PFSK-1 (cell line): ENCODE measurements at regions not wholly inside any gene's neighbourhood (a gene's known extent, or its start where the extent isn't known, plus 50 kb on each side); places are given as distances from the start of the nearest gene placed in this dataset.

ENCODE experiments used
- FOXP2 ChIP-seq: optimal IDR thresholded peaks from 2 replicates; pipeline ENCODE3; 2011; ENCODE audit warnings: borderline replicate concordance, control low read depth, inconsistent platforms; ENCODE audit not compliant: insufficient read depth; ENCODE audit errors: extremely low read length, extremely low read depth
- POLR2AphosphoS5 ChIP-seq: IDR thresholded peaks from 2 replicates; pipeline ENCODE4 v1.6.1; 2012; ENCODE audit warnings: low read depth, mild to moderate bottlenecking, control low read depth, low read length, moderate library complexity
- REST ChIP-seq, 2 experiments: IDR thresholded peaks; 2 replicates each; pipeline versions ENCODE4 v1.6.1 to v1.8.0; 2011 to 2012; ENCODE audit warnings: low read depth in 2 of 2, low read length in 2 of 2, control low read depth in 1 of 2, inconsistent platforms in 1 of 2, mild to moderate bottlenecking in 1 of 2, moderate library complexity in 1 of 2; ENCODE audit not compliant: insufficient read depth in 1 of 2
- SIN3A ChIP-seq: IDR thresholded peaks from 2 replicates; pipeline ENCODE4 v1.6.1; 2012; ENCODE audit warnings: mild to moderate bottlenecking, low read length, moderate library complexity, borderline replicate concordance; ENCODE audit not compliant: insufficient read depth
- TAF1 ChIP-seq: IDR thresholded peaks from 2 replicates; pipeline ENCODE4 v1.6.1; 2012; ENCODE audit warnings: low read length, control low read depth, borderline replicate concordance; ENCODE audit not compliant: insufficient read depth

- TF ChIP-seq FOXP2 (no peak), POLR2AphosphoS5 (no peak), REST (IDR thresholded peaks at IDR 0.05; ENCODE audit: insufficient read depth in 1 of 2, low read depth in 2 of 2, low read length in 2 of 2) (no peak), TAF1 (no peak), SIN3A (no peak)
Observed at GRCh38 chr21:35426469-35426868, 377.4 kb upstream of the RUNX1 start.

- TF ChIP-seq FOXP2 (no peak), REST (IDR thresholded peaks at IDR 0.05; ENCODE audit: insufficient read depth in 1 of 2, low read depth in 2 of 2, low read length in 2 of 2) (no peak), POLR2AphosphoS5 (no peak), SIN3A (no peak), TAF1 (no peak)
Observed at GRCh38 chr21:35424122-35424521, 375.0 kb upstream of the RUNX1 start.

- TF ChIP-seq POLR2AphosphoS5 (no peak), SIN3A (no peak), REST (IDR thresholded peaks at IDR 0.05; ENCODE audit: insufficient read depth in 1 of 2, low read depth in 2 of 2, low read length in 2 of 2) (no peak), TAF1 (no peak), FOXP2 (no peak)
Observed at GRCh38 chr21:35423709-35424108, 374.6 kb upstream of the RUNX1 start.

- no peak for TF ChIP-seq TAF1
- no peak for TF ChIP-seq REST (IDR thresholded peaks at IDR 0.05; ENCODE audit: insufficient read depth in 1 of 2, low read depth in 2 of 2, low read length in 2 of 2)
- no peak for TF ChIP-seq SIN3A
- TF ChIP-seq POLR2AphosphoS5 = no peak
- TF ChIP-seq FOXP2 = no peak
Observed at GRCh38 chr21:35422011-35422410, 372.9 kb upstream of the RUNX1 start.

- TF ChIP-seq SIN3A = no peak
- TF ChIP-seq FOXP2 = no peak
- no peak for TF ChIP-seq TAF1
- TF ChIP-seq REST (IDR thresholded peaks at IDR 0.05; ENCODE audit: insufficient read depth in 1 of 2, low read depth in 2 of 2, low read length in 2 of 2) = no peak
- TF ChIP-seq POLR2AphosphoS5 = no peak
Observed at GRCh38 chr21:35421221-35421620, 372.1 kb upstream of the RUNX1 start.
